Uterus (tissue), 3 donors: ENCODE measurements at regions not wholly inside any gene's neighbourhood (a gene's known extent, or its start where the extent isn't known, plus 50 kb on each side); places are given as distances from the start of the nearest gene placed in this dataset.

Experiments
- DNase-seq, 2 donors: peaks; one replicate each; pipeline ENCODE4 v3.0.0-alpha.2; 2019 to 2020
- H3K27ac ChIP-seq, 2 donors: fragments of 200-600 bp; sonication (generic); 1 replicate in 1 of 2; 2 replicates in 1 of 2; pipeline ENCODE4 v1.5.1; 2016 to 2018
- H3K27me3 ChIP-seq, 2 donors: fragments of 200-600 bp; sonication (generic); one replicate each; pipeline ENCODE4 v1.5.1; 2018 to 2019; ENCODE audit warnings: control low read depth in 1 of 2
- H3K36me3 ChIP-seq, 2 donors: fragments of 200-600 bp; sonication (generic); one replicate each; pipeline ENCODE4 v1.5.1; 2019; ENCODE audit warnings: control low read depth in 1 of 2
- H3K4me1 ChIP-seq, 2 donors: fragments of 200-600 bp; sonication (generic); one replicate each; pipeline ENCODE4 v1.5.1; 2018 to 2019; ENCODE audit warnings: control low read depth in 1 of 2
- H3K4me3 ChIP-seq, 2 donors: fragments of 200-600 bp; sonication (generic); 1 replicate in 1 of 2; 2 replicates in 1 of 2; pipeline ENCODE4 v1.5.1; 2018 to 2019; ENCODE audit warnings: mild to moderate bottlenecking in 1 of 2
- H3K9me3 ChIP-seq, 2 donors: fragments of 200-600 bp; sonication (generic); one replicate each; pipeline ENCODE4 v1.5.1; 2019; ENCODE audit warnings: control low read depth in 1 of 2
- CTCF ChIP-seq, 4 experiments: fragments of 200-600 bp in 2 of 4; fragments of 450-650 bp in 2 of 4; sonication (generic) in 2 of 4; IDR thresholded peaks; one replicate each; pipeline ENCODE4 v1.5.1; 2016 to 2019; ENCODE audit warnings: antibody characterized with exemption in 4 of 4, mild to moderate bottlenecking in 2 of 4, moderate library complexity in 1 of 4
- POLR2A ChIP-seq, 2 donors: fragments of 450-650 bp; IDR thresholded peaks; one replicate each; pipeline ENCODE4 v1.6.1; 2016; ENCODE audit warnings: antibody characterized with exemption in 2 of 2, mild to moderate bottlenecking in 1 of 2, moderate library complexity in 1 of 2
- intact Hi-C: fragments of 100-400 bp; cut with DNase I; formaldehyde crosslinking; loops from one replicate; pipeline ENCODE4 v1.15.1; 2023; ENCODE audit warnings: low total_unique reads
- donor health status: DM: yes; HTN: yes; CAD: no.

- H3K27ac ChIP-seq = no peak overlapping the region
- no peak for TF ChIP-seq POLR2A (IDR thresholded peaks at IDR 0.05)
- TF ChIP-seq CTCF (IDR thresholded peaks at IDR 0.05) = no peak
- intact Hi-C loops = no loop called here
- no peaks in the 10 kb centered on the region for H3K4me1 ChIP-seq
- no peaks in the 10 kb centered on the region for H3K27me3 ChIP-seq
- no peaks in the 10 kb centered on the region for H3K36me3 ChIP-seq
- no peak for DNase-seq
- H3K9me3 ChIP-seq = no peaks in the 10 kb centered on the region
- H3K4me3 ChIP-seq = no peak overlapping the region
Measured at GRCh38 chr7:12508554-12508953, 62.0 kb upstream of the SCIN start.

GRCh38 chr7:12517451-12517850 lies 53.1 kb upstream of the SCIN start:
- Histone ChIP-seq H3K9me3 (no peaks in the 10 kb centered on the region), H3K4me3 (no peak overlapping the region), H3K27me3 (no peaks in the 10 kb centered on the region), H3K4me1 (no peaks in the 10 kb centered on the region), H3K36me3 (no peaks in the 10 kb centered on the region), H3K27ac (no peak overlapping the region)
- TF ChIP-seq POLR2A (IDR thresholded peaks at IDR 0.05) (no peak), CTCF (IDR thresholded peaks at IDR 0.05) (no peak)
- DNase-seq = no peak
- intact Hi-C loops = no loop called here

GRCh38 chr7:12518920-12519681 lies 51.4 kb upstream of the SCIN start:
- DNase-seq = no peak
- Histone ChIP-seq H3K27me3 (no peaks in the 10 kb centered on the region), H3K4me1 (no peaks in the 10 kb centered on the region), H3K9me3 (no peaks in the 10 kb centered on the region), H3K27ac (no peak overlapping the region), H3K4me3 (no peak overlapping the region), H3K36me3 (no peaks in the 10 kb centered on the region)
- intact Hi-C loops = no loop called here
- TF ChIP-seq POLR2A (IDR thresholded peaks at IDR 0.05) = no peak
- no peak for TF ChIP-seq CTCF (IDR thresholded peaks at IDR 0.05)

- H3K36me3 ChIP-seq = no peaks in the 10 kb centered on the region
- H3K4me1 ChIP-seq = no peaks in the 10 kb centered on the region
- no peaks in the 10 kb centered on the region for H3K9me3 ChIP-seq
- H3K27ac ChIP-seq = no peak overlapping the region
- H3K4me3 ChIP-seq = no peak overlapping the region
- no peaks in the 10 kb centered on the region for H3K27me3 ChIP-seq
- TF ChIP-seq POLR2A (IDR thresholded peaks at IDR 0.05) = no peak
- TF ChIP-seq CTCF (IDR thresholded peaks at IDR 0.05) = no peak
- intact Hi-C loops = no loop called here
- no peak for DNase-seq
Measured at GRCh38 chr7:12519682-12520009, 50.9 kb upstream of the SCIN start.
